ENCODE measurements at regions not wholly inside any gene's neighbourhood (a gene's known extent, or its start where the extent isn't known, plus 50 kb on each side); places are given as distances from the start of the nearest gene placed in this dataset.

DNA sequence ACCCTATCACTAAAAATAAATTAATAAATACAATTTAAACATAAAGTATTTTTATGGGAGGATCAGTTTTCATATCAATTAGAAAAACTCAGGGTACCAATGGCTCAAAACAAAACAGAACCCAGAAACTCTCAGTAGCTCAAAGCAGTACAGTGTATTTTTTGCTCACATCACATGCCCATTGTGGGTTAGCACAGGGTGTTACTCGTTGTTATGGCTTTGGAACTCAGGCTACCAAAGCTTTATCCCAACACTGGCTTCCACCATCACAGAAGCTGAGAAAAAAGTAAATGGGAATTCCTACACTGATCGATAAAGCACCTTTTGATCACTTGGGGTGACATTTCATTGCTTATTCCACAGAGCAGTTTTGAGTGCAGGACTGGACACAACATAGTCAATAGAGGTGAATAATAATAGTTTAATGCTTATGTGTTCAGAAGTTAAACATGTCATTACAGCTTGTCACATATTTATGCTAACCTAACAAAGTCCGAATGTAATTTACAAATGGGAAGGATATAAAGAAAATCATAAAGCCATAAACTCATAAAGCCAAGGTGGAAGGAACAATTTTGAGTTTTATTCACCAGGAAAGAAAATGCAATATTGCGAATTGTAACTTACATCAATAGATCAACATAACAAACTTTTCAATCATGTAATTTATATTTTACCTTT, 484.5 kb upstream of the TMPRSS15 start:
- no TSS peak for BruUV-seq (replicated peaks)
- no peak for DNase-seq (ENCODE audit: unreplicated experiment)
- CTCF ChIA-PET: interaction anchor here (0.6 kb wide), 1 partner anchor 1583 kb away, joined by 3 read pairs; no protein-coding TSS in a partner anchor
- Mint-ChIP-seq H3K4me3 (ENCODE audit: unreplicated experiment) (no peak overlapping the region), H3K27ac (ENCODE audit: low read depth, unreplicated experiment) (no peak overlapping the region), H3K4me1 (ENCODE audit: insufficient read depth, unreplicated experiment) (peaks cover 7% of the 10 kb centered on the region), H3K9me3 (ENCODE audit: unreplicated experiment) (peaks cover 14% of the 10 kb centered on the region), H3K36me3 (ENCODE audit: insufficient read depth, unreplicated experiment) (no peaks in the 10 kb centered on the region), H3K27me3 (ENCODE audit: insufficient read depth, unreplicated experiment) (no peaks in the 10 kb centered on the region)
- TF ChIP-seq, protein P1, sequence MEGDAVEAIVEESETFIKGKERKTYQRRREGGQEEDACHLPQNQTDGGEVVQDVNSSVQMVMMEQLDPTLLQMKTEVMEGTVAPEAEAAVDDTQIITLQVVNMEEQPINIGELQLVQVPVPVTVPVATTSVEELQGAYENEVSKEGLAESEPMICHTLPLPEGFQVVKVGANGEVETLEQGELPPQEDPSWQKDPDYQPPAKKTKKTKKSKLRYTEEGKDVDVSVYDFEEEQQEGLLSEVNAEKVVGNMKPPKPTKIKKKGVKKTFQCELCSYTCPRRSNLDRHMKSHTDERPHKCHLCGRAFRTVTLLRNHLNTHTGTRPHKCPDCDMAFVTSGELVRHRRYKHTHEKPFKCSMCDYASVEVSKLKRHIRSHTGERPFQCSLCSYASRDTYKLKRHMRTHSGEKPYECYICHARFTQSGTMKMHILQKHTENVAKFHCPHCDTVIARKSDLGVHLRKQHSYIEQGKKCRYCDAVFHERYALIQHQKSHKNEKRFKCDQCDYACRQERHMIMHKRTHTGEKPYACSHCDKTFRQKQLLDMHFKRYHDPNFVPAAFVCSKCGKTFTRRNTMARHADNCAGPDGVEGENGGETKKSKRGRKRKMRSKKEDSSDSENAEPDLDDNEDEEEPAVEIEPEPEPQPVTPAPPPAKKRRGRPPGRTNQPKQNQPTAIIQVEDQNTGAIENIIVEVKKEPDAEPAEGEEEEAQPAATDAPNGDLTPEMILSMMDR (IDR thresholded peaks at IDR 0.05; ENCODE audit: unreplicated experiment): no peak
- POLR2A ChIA-PET: interaction anchor here (1.1 kb wide), 1 partner anchor 12 kb away, joined by 3 read pairs; no protein-coding TSS in a partner anchor
- intact Hi-C loops (cut with micrococcal nuclease): no loop called here

- CTCF ChIA-PET: no interaction called here
- POLR2A ChIA-PET: no interaction called here
- no peak overlapping the region for H3K4me3 Mint-ChIP-seq (ENCODE audit: unreplicated experiment)
- H3K27ac Mint-ChIP-seq (ENCODE audit: low read depth, unreplicated experiment): peak overlapping the region; percentile 65
- no TSS peak for BruUV-seq (replicated peaks)
- no peak for DNase-seq (ENCODE audit: unreplicated experiment)
- H3K9me3 Mint-ChIP-seq (ENCODE audit: unreplicated experiment): no peaks in the 10 kb centered on the region
- intact Hi-C loops (cut with micrococcal nuclease): no loop called here
- TF ChIP-seq, protein P1 (IDR thresholded peaks at IDR 0.05; ENCODE audit: unreplicated experiment): no peak
- H3K27me3 Mint-ChIP-seq (ENCODE audit: insufficient read depth, unreplicated experiment): peaks cover 11% of the 10 kb centered on the region
- no peaks in the 10 kb centered on the region for H3K36me3 Mint-ChIP-seq (ENCODE audit: insufficient read depth, unreplicated experiment)
- peaks cover 6% of the 10 kb centered on the region for H3K4me1 Mint-ChIP-seq (ENCODE audit: insufficient read depth, unreplicated experiment)
Measured at GRCh38 chr21:18893406-18893805, 489.8 kb upstream of the TMPRSS15 start.

GRCh38 chr21:18894387-18894786, 490.8 kb upstream of the TMPRSS15 start:
- H3K36me3 Mint-ChIP-seq (ENCODE audit: insufficient read depth, unreplicated experiment): no peaks in the 10 kb centered on the region
- POLR2A ChIA-PET: interaction anchor here (0.7 kb wide), 1 partner anchor 52 kb away, joined by 3 read pairs; no protein-coding TSS in a partner anchor
- no peaks in the 10 kb centered on the region for H3K9me3 Mint-ChIP-seq (ENCODE audit: unreplicated experiment)
- CTCF ChIA-PET: interaction anchor here (0.6 kb wide), 1 partner anchor 9 kb away, joined by 3 read pairs; no protein-coding TSS in a partner anchor
- H3K27ac Mint-ChIP-seq (ENCODE audit: low read depth, unreplicated experiment): no peak overlapping the region
- TF ChIP-seq, protein P1 (IDR thresholded peaks at IDR 0.05; ENCODE audit: unreplicated experiment): no peak
- DNase-seq (ENCODE audit: unreplicated experiment): no peak
- no TSS peak for BruUV-seq (replicated peaks)
- H3K4me3 Mint-ChIP-seq (ENCODE audit: unreplicated experiment): no peak overlapping the region
- peaks cover 11% of the 10 kb centered on the region for H3K27me3 Mint-ChIP-seq (ENCODE audit: insufficient read depth, unreplicated experiment)
- intact Hi-C loops (cut with micrococcal nuclease): no loop called here
- peaks cover 6% of the 10 kb centered on the region for H3K4me1 Mint-ChIP-seq (ENCODE audit: insufficient read depth, unreplicated experiment)

GRCh38 chr21:18899261-18899660, 495.7 kb upstream of the TMPRSS15 start:
- BruUV-seq (replicated peaks): no TSS peak
- ChIA-PET POLR2A (interaction anchor here (0.6 kb wide), 1 partner anchor 8 kb away, joined by 3 read pairs; no protein-coding TSS in a partner anchor), CTCF (interaction anchor here (0.5 to 0.6 kb wide), 2 partner anchors 382 to 562 kb away, joined by 3 to 4 read pairs; no protein-coding TSS in a partner anchor)
- Mint-ChIP-seq H3K4me1 (ENCODE audit: insufficient read depth, unreplicated experiment) (no peaks in the 10 kb centered on the region), H3K27ac (ENCODE audit: low read depth, unreplicated experiment) (no peak overlapping the region), H3K27me3 (ENCODE audit: insufficient read depth, unreplicated experiment) (peaks cover 11% of the 10 kb centered on the region), H3K4me3 (ENCODE audit: unreplicated experiment) (no peak overlapping the region), H3K9me3 (ENCODE audit: unreplicated experiment) (no peaks in the 10 kb centered on the region), H3K36me3 (ENCODE audit: insufficient read depth, unreplicated experiment) (no peaks in the 10 kb centered on the region)
- TF ChIP-seq, protein P1 (IDR thresholded peaks at IDR 0.05; ENCODE audit: unreplicated experiment): no peak
- intact Hi-C loops (cut with micrococcal nuclease): no loop called here
- DNase-seq (ENCODE audit: unreplicated experiment): no peak
